Neuronal stem cell (in vitro differentiated cells): ENCODE measurements at regions not wholly inside any gene's neighbourhood (a gene's known extent, or its start where the extent isn't known, plus 50 kb on each side); places are given as distances from the start of the nearest gene placed in this dataset.

ENCODE experiments used
- DNase-seq: peaks from one replicate; pipeline ENCODE4 v3.0.0-alpha.2; 2013; ENCODE audit warnings: low spot score
- H2AFZ ChIP-seq: one replicate; pipeline ENCODE4 v1.6.1; 2013; ENCODE audit warnings: mild to moderate bottlenecking, low read length, inconsistent platforms
- H2AK5ac ChIP-seq: 2 replicates; pipeline ENCODE4 v1.6.1; 2013; ENCODE audit warnings: low read depth, mild to moderate bottlenecking, inconsistent platforms, low read length, moderate library complexity, mixed read lengths
- H2BK120ac ChIP-seq: 2 replicates; pipeline ENCODE4 v1.6.1; 2013; ENCODE audit warnings: low read depth, mild to moderate bottlenecking, inconsistent platforms, low read length, moderate library complexity, mixed read lengths
- H2BK12ac ChIP-seq: one replicate; pipeline ENCODE4 v1.6.1; 2013; ENCODE audit warnings: low read length, inconsistent platforms
- H2BK15ac ChIP-seq: 2 replicates; pipeline ENCODE4 v1.6.1; 2013; ENCODE audit warnings: mild to moderate bottlenecking, low read length, inconsistent platforms, mixed read lengths
- H2BK5ac ChIP-seq: one replicate; pipeline ENCODE4 v1.6.1; 2013; ENCODE audit warnings: inconsistent platforms, mild to moderate bottlenecking, low read length, moderate library complexity
- H3K14ac ChIP-seq: one replicate; pipeline ENCODE4 v1.6.1; 2013; ENCODE audit warnings: low read length, inconsistent platforms
- H3K18ac ChIP-seq: 2 replicates; pipeline ENCODE4 v1.6.1; 2013; ENCODE audit warnings: low read length, inconsistent platforms
- H3K23ac ChIP-seq: 2 replicates; pipeline ENCODE4 v1.6.1; 2013; ENCODE audit warnings: low read depth, mild to moderate bottlenecking, mixed read lengths, low read length, inconsistent platforms; ENCODE audit not compliant: poor library complexity
- H3K27ac ChIP-seq: replicated peaks from 3 replicates; pipeline ENCODE4 v1.5.1; 2013; ENCODE audit warnings: low read length, inconsistent platforms
- H3K27me3 ChIP-seq, 3 experiments: 2 replicates each; pipeline ENCODE4 v1.6.1; 2013; ENCODE audit warnings: low read length in 3 of 3, mild to moderate bottlenecking in 2 of 3, inconsistent platforms in 1 of 3, low read depth in 1 of 3, mixed read lengths in 1 of 3, moderate library complexity in 1 of 3; ENCODE audit not compliant: control insufficient read depth in 3 of 3, insufficient read depth in 3 of 3
- H3K36me3 ChIP-seq, 2 donors: replicated peaks in 1 of 2; 2 replicates each; pipeline ENCODE4 v1.6.1; 2013; ENCODE audit warnings: low read length in 2 of 2; ENCODE audit not compliant: control insufficient read depth in 2 of 2, insufficient read depth in 2 of 2
- H3K4ac ChIP-seq: 2 replicates; pipeline ENCODE4 v1.6.1; 2013; ENCODE audit warnings: inconsistent platforms, mild to moderate bottlenecking, low read length, moderate library complexity
- H3K4me1 ChIP-seq, 2 donors: 1 replicate in 1 of 2; 2 replicates in 1 of 2; pipeline ENCODE4 v1.6.1; 2013; ENCODE audit warnings: low read length in 2 of 2, low read depth in 1 of 2; ENCODE audit not compliant: control insufficient read depth in 2 of 2, insufficient read depth in 1 of 2
- H3K4me2 ChIP-seq: one replicate; pipeline ENCODE4 v1.6.1; 2013; ENCODE audit warnings: mild to moderate bottlenecking, low read length, inconsistent platforms; ENCODE audit not compliant: insufficient read depth, poor library complexity, severe bottlenecking
- H3K4me3 ChIP-seq, 2 donors: 2 replicates each; pipeline ENCODE4 v1.5.1; 2013; ENCODE audit warnings: low read length in 2 of 2, mild to moderate bottlenecking in 2 of 2, inconsistent platforms in 1 of 2, moderate library complexity in 1 of 2
- H3K79me1 ChIP-seq: one replicate; pipeline ENCODE4 v1.6.1; 2013; ENCODE audit warnings: low read depth, mild to moderate bottlenecking, inconsistent platforms, low read length, moderate library complexity
- H3K9ac ChIP-seq: one replicate; pipeline ENCODE4 v1.6.1; 2013; ENCODE audit warnings: mild to moderate bottlenecking, low read depth, low read length, inconsistent platforms; ENCODE audit not compliant: poor library complexity
- H3K9me3 ChIP-seq, 2 donors: replicated peaks in 1 of 2; 2 replicates each; pipeline versions ENCODE3 to v1.6.1; 2013; ENCODE audit warnings: low read length in 2 of 2, mild to moderate bottlenecking in 2 of 2, inconsistent platforms in 1 of 2, low read depth in 1 of 2, mixed read lengths in 1 of 2, moderate library complexity in 1 of 2; ENCODE audit not compliant: control insufficient read depth in 2 of 2, insufficient read depth in 1 of 2
- H4K8ac ChIP-seq: one replicate; pipeline ENCODE4 v1.6.1; 2013; ENCODE audit warnings: low read depth, mild to moderate bottlenecking, inconsistent platforms, low read length, moderate library complexity
- H4K91ac ChIP-seq: one replicate; pipeline ENCODE4 v1.6.1; 2013; ENCODE audit warnings: low read length, low read depth, mild to moderate bottlenecking, inconsistent platforms; ENCODE audit not compliant: poor library complexity
- WGBS, 2 donors: extraction: QIAGEN DNeasy Blood & Tissue Kit; methylation state at CpG; one replicate each; pipeline ENCODE4 v1.1.7; 2013; ENCODE audit warnings: missing lambda C conversion rate in 2 of 2, mixed read lengths in 1 of 2; ENCODE audit not compliant: insufficient read length in 2 of 2, insufficient replicate concordance in 1 of 2; ENCODE audit errors: extremely low coverage in 2 of 2; 5-methylcytosine and 5-hydroxymethylcytosine counted together

- Histone ChIP-seq H3K27me3 (no peaks in the 10 kb centered on the region), H3K79me1 (no peaks in the 10 kb centered on the region), H3K14ac (no peak overlapping the region), H2BK12ac (no peak overlapping the region), H3K36me3 (no peaks in the 10 kb centered on the region), H2BK5ac (no peak overlapping the region), H3K9me3 (peaks cover 0 to 1% of the 10 kb centered on the region in 2 donors), H2BK120ac (no peak overlapping the region), H4K8ac (no peak overlapping the region), H3K4me2 (no peak overlapping the region), H3K9ac (no peak overlapping the region), H3K27ac (no peak overlapping the region), H2BK15ac (no peak overlapping the region), H3K23ac (no peak overlapping the region), H3K4ac (no peak overlapping the region), H4K91ac (no peak overlapping the region), H3K4me3 (no peak overlapping the region), H2AFZ (no peak overlapping the region), H3K4me1 (peaks cover 0 to 4% of the 10 kb centered on the region in 2 donors), H3K18ac (no peak overlapping the region), H2AK5ac (no peak overlapping the region)
- DNase-seq: no peak
- no CpG with 5 or more reads among the region's 3 CpGs for WGBS, 2 donors
Observed at GRCh38 chr3:182597621-182598041, 195.7 kb upstream of the ATP11B start.

GRCh38 chr3:182601597-182601996, 191.7 kb upstream of the ATP11B start:
- H3K9ac ChIP-seq: no peak overlapping the region
- H2BK120ac ChIP-seq: no peak overlapping the region
- H3K14ac ChIP-seq: no peak overlapping the region
- no peaks in the 10 kb centered on the region for H3K4me1 ChIP-seq
- no peaks in the 10 kb centered on the region for H3K79me1 ChIP-seq
- no peak overlapping the region for H2AFZ ChIP-seq
- no peak overlapping the region for H2BK15ac ChIP-seq
- H3K4me2 ChIP-seq: no peak overlapping the region
- H3K27ac ChIP-seq: no peak overlapping the region
- DNase-seq: no peak
- H2BK12ac ChIP-seq: no peak overlapping the region
- no peak overlapping the region for H4K91ac ChIP-seq
- no peak overlapping the region for H3K4ac ChIP-seq
- no peak overlapping the region for H3K18ac ChIP-seq
- H4K8ac ChIP-seq: no peak overlapping the region
- H3K4me3 ChIP-seq: no peak overlapping the region
- H2AK5ac ChIP-seq: no peak overlapping the region
- no CpG with 5 or more reads among the region's 2 CpGs for WGBS, 2 donors
- H3K27me3 ChIP-seq: no peaks in the 10 kb centered on the region
- no peak overlapping the region for H3K23ac ChIP-seq
- H3K9me3 ChIP-seq: peaks cover 0 to 1% of the 10 kb centered on the region in 2 donors
- H2BK5ac ChIP-seq: no peak overlapping the region
- no peaks in the 10 kb centered on the region for H3K36me3 ChIP-seq

- Histone ChIP-seq H3K14ac (no peak overlapping the region), H2BK15ac (no peak overlapping the region), H3K27ac (no peak overlapping the region)
Observed at GRCh38 chr3:182603501-182603900, 189.8 kb upstream of the ATP11B start.

GRCh38 chr3:182605882-182606611, 187.3 kb upstream of the ATP11B start:
- H3K27ac ChIP-seq: no peak overlapping the region

More at GRCh38 chr3:182603501-182603900, 189.8 kb upstream of the ATP11B start:
- no peaks in the 10 kb centered on the region for H3K79me1 ChIP-seq
- no peak overlapping the region for H3K4me3 ChIP-seq
- H4K91ac ChIP-seq: no peak overlapping the region
- H2AFZ ChIP-seq: no peak overlapping the region
- H2BK12ac ChIP-seq: no peak overlapping the region
- no peaks in the 10 kb centered on the region for H3K36me3 ChIP-seq
- H3K4ac ChIP-seq: no peak overlapping the region
- DNase-seq: no peak
- no peaks in the 10 kb centered on the region for H3K27me3 ChIP-seq
- no peak overlapping the region for H4K8ac ChIP-seq
- no peak overlapping the region for H2AK5ac ChIP-seq
- no peak overlapping the region for H3K4me2 ChIP-seq
- H3K18ac ChIP-seq: no peak overlapping the region
- no peak overlapping the region for H3K23ac ChIP-seq
- H3K9ac ChIP-seq: no peak overlapping the region
- no peaks in the 10 kb centered on the region for H3K4me1 ChIP-seq
- peaks cover 0 to 1% of the 10 kb centered on the region in 2 donors for H3K9me3 ChIP-seq
- no peak overlapping the region for H2BK5ac ChIP-seq
- H2BK120ac ChIP-seq: no peak overlapping the region

More at GRCh38 chr3:182605882-182606611, 187.3 kb upstream of the ATP11B start:
- WGBS, 2 donors: no CpG with 5 or more reads among the region's 5 CpGs
- Histone ChIP-seq H3K4me3 (no peak overlapping the region), H2BK5ac (no peak overlapping the region), H3K14ac (no peak overlapping the region), H3K18ac (no peak overlapping the region), H3K27me3 (no peaks in the 10 kb centered on the region), H4K8ac (no peak overlapping the region), H2BK15ac (no peak overlapping the region), H3K4me2 (no peak overlapping the region), H4K91ac (no peak overlapping the region), H3K79me1 (no peaks in the 10 kb centered on the region), H3K36me3 (no peaks in the 10 kb centered on the region), H2BK120ac (no peak overlapping the region), H2AK5ac (no peak overlapping the region), H2BK12ac (no peak overlapping the region), H3K4me1 (peaks cover 4 to 5% of the 10 kb centered on the region in 2 donors), H3K23ac (no peak overlapping the region), H3K9ac (no peak overlapping the region), H3K9me3 (no peaks in the 10 kb centered on the region), H3K4ac (no peak overlapping the region), H2AFZ (no peak overlapping the region)
- DNase-seq: no peak
